HEK293T (cell line): ENCODE measurements at regions not wholly inside any gene's neighbourhood (a gene's known extent, or its start where the extent isn't known, plus 50 kb on each side); places are given as distances from the start of the nearest gene placed in this dataset.

Experiments used
- FOXA1 ChIP-seq: fragments of 450-650 bp; IDR thresholded peaks from 2 replicates; pipeline ENCODE4 v1.6.1; 2016; ENCODE audit warnings: mild to moderate bottlenecking
- FOXK2 ChIP-seq: fragments of 450-650 bp; IDR thresholded peaks from 2 replicates; pipeline ENCODE4 v1.6.1; 2016; ENCODE audit warnings: mild to moderate bottlenecking
- FOXM1 ChIP-seq: fragments of 450-650 bp; IDR thresholded peaks from 2 replicates; pipeline ENCODE4 v1.6.1; 2017; ENCODE audit warnings: mild to moderate bottlenecking, borderline replicate concordance
- L3MBTL2 ChIP-seq: fragments of 450-650 bp; conservative IDR thresholded peaks from 2 replicates; pipeline ENCODE4 v1.6.1; 2016; ENCODE audit warnings: mild to moderate bottlenecking
- NFRKB ChIP-seq: fragments of 450-650 bp; IDR thresholded peaks from 2 replicates; pipeline ENCODE4 v1.6.1; 2016; ENCODE audit warnings: mild to moderate bottlenecking, moderate library complexity
- SP1 ChIP-seq: fragments of 450-650 bp; IDR thresholded peaks from 2 replicates; pipeline ENCODE4 v1.6.1; 2017
- ZNF384 ChIP-seq: fragments of 450-650 bp; IDR thresholded peaks from 2 replicates; pipeline ENCODE4 v1.6.1; 2016

DNA sequence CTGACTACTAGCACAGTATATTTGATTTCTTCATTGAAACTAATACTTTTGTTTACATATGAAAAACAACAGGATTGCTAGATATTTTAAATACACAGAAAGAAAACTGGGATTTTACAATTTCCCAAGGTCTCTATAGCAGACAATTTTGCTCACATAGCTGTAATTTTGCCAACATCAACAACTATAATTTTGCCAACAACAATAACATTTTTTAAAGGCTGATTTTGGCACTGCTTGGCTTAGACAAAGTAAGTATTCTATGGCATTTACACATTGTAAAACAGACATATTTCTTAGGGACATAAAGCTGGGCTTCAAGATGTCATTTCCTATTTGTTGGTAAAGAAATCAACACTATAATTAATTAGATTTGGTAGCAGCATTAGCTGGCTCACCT lies 922.1 kb downstream of the RAB28 start:
- TF ChIP-seq NFRKB = no peak
- TF ChIP-seq ZNF384 = no peak
- TF ChIP-seq FOXK2 = no peak
- no peak for TF ChIP-seq FOXM1
- TF ChIP-seq SP1 = no peak
- no peak for TF ChIP-seq L3MBTL2
- no peak for TF ChIP-seq FOXA1
